CD1c-positive myeloid dendritic cell (primary cell): ENCODE measurements at regions not wholly inside any gene's neighbourhood (a gene's known extent, or its start where the extent isn't known, plus 50 kb on each side); places are given as distances from the start of the nearest gene placed in this dataset.
A peak's percentile ranks its signal among the peaks of the same experiment; 100 is the strongest.

Experiments used
- DNase-seq: peaks from one replicate; pipeline ENCODE4 v3.0.0-alpha.2; 2016; ENCODE audit errors: extremely low spot score

DNA sequence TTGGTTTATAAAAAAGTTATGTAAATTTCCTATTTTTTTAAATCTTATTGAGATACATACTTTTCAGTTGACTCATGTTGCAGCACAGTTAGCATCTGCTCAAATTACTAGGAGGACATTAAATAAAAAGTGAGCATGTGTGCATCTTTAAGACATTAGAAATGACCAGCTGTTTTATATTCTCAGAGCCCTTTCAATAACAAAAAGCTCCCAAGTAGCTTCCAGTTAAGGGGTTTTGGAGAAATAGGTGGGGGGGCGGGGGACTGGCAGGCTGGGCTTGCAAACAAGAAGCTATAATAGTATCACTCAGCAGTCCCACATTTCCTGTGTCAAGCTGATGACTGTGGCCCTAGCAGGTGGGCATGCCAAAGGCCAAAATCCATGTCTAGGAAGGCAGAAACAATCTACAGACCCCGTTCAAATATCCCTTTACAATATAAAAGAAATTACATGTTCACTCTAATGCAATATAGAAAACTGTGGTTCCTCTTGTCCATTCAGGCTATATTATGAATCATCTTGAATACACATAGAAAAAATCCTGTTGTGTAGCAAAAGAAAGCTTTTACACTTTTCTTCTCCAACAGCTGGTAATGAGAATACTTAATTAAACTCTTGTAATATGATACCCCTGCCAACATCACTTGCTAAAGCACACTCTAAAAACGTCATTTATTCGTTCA is 1713.2 kb upstream of the SLC10A2 start:
- no peak for DNase-seq

DNA sequence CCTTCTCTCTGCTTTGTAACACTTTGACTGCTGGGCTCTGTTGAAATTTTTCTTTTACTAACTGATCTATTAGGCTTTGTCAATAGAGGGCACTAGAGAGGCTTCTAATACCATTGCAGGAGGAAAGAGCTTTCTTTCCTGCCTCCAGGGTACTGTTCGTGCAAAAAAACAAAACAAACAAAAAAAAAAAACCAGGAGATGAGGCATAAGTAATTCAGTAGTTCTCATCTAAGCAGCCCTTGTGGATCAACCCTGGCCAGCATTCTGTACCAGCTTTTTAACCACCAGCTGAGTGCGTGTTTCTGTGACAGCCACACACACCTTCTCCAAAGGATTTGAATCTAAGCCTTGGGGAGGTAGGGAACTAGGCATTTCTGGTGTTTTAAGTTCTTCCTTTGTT is 1707.6 kb upstream of the SLC10A2 start:
- DNase-seq, result peak; percentile 25

DNA sequence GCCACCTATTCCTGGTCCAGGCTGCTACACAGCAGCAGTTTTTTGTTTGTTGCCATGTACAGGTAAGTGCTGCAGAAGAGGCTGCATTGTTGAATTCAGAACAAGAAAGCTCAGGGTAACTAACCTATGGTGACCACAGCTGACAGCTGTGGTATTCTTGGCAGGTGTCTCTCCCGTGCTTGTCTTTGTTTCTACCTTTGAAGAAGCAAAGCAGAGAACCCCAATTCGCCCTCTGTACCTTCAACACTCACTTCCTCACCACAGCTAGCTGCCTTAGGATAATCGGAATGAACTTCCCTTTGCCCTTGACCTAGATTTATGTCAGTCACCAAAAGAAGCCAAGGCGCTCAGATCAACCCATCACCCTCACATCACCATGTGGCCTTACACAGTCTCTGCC is 1703.3 kb upstream of the SLC10A2 start:
- no peak for DNase-seq

DNA sequence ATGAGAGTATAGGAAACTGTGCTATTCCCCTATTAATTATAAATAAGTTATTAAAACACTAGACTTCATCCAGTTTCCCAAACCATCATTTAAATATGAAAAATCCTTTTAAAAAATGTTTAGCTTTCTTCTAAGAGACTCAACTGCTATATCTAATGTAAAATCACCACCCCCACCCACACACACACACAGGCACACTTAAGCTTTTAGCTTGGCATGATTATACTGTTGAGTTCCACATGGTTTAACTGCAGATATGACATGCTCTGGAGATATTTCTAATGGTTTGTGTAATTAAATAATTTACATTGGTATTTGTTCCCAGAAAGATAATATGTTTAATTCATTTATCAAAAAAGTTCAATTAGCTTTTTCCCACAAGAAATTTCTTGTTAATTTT is 1700.1 kb upstream of the SLC10A2 start:
- DNase-seq, result no peak

DNA sequence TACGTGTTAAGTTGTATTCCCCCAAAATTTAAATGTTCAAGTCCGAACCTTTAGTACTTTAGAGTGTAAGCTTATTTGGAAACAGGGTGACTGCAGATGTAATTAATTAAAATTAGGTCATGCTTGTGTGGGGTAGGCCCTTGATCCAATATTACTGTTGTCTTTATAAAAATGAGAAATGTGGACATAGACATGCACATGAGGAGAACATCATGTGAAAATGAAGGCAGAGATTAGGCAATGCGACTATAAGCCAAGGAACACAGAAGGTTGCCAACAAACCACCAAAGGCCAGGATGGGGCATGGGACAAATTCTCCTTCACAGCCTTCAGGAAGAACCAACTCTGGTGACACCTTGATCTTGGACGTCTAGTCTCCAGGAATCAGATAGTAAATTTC is 1698.4 kb upstream of the SLC10A2 start:
- DNase-seq, result no peak

DNA sequence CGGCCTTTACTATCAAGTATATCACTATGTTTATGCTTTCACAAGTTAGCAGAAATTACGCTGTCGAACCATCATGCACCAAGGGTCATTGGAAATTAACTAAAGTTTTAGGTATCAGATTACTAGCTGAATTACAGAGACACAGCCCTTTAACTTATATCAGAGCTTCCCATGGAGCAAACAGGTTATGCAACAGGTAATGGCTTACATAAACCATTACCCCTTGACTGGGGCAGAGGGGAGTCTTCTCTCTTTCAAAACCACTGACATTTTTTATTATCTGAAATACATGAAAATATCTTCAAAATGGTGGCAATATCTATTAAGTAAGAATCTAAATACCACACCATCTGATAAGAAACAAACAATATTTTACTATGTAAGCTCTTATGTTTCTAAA is 1692.9 kb upstream of the SLC10A2 start:
- DNase-seq, result no peak

DNA sequence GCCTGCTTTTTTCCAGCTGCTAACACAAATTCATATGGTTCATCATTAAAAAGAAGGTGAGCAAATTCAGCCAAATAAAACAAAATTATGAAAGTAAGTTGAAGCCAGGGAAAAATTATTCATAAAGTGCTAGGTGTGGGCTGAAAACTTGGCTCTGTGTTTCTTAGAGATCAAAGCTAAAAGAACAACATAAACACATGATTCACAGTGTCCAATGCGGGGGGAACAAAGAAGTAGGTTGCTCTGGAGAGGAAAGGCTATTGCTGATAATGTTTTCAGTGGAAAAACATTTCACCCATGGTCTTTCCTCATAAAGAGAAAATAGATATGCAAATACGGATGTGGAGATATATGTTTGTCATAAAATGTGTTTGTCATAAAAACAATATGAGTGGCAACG is 1691.5 kb upstream of the SLC10A2 start:
- DNase-seq, result no peak

DNA sequence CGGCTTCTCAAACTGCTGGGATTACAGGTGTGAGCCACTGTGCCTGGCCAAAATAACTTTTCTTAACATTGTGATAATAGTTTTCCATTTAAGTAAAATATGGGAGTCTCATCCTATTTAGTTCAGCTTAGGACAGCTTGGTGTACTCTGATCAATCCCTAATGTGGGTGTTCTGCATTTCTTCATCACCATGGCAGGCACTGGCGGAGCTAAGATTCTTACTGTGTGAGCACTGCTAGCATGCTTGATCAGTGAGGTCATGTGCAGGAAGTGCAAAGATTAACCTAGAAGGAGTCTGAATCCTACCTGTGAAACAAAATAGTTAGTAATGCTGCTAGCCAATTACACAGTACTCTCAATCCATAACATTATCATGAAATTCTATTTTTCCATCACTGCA is 1684.2 kb upstream of the SLC10A2 start:
- no peak for DNase-seq

DNA sequence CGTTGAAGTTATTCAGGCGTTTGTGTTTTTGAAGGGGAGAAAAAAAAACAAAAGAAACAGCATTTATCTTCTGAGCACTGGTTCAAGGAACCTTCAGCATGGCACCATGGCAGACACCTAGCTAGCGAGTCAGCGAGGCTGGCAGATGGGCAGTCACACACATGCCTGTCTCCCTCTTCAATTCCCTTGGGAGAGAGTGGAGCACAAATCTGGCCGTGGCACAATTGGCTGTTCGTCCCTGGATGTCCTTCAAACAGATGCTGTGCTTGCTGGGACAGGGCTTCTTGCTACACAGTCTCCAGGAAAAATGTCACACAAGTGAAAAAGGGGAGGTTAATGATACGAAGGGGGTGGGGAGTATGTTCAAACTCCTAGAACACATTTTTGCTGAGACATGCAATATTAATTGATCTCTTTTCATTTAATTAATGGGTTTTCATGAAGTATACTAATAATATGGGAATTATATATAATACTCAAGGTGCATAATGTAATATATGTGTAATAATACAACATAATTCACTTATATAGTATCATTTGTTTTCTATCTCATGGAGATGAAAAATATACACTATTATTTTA is 1674.5 kb upstream of the SLC10A2 start:
- no peak for DNase-seq

DNA sequence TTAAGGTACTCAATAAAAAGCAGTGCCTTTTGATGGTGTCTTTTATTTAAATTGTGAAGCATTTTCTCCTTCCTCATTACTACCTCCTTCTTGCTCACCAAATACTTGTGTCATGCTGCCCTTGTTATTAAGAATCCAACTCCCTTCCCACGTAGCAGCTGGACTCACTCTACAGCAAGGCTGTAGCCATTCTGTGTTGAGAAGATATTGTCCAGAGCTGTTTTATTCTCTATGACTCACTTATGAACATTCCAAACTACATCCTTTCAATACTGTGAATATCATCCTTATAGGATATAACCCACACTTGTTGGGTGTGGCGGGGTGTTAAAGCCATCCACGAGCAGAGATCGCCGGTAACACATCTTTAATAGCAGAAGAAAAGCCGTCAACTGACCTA is 1671.5 kb upstream of the SLC10A2 start:
- no peak for DNase-seq

DNA sequence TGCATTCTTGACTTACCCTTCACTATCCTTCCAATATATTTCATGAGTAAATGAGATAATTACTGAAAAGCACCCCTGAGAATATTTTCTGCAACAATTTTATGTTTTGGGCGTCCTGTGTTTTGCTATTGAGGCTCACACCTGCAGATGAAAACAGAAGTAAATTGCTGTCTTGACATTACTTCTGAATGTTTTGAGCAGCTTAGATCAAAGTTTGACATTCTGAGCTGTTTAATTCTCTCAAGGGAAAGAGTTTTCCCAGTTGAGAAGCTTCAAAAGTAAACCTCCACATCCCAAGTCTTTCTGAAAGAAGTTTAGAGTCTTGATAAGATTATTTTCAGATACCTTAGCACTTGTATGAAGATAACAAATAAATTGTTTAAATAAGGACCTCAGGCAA is 1667.2 kb upstream of the SLC10A2 start:
- DNase-seq, result no peak

DNA sequence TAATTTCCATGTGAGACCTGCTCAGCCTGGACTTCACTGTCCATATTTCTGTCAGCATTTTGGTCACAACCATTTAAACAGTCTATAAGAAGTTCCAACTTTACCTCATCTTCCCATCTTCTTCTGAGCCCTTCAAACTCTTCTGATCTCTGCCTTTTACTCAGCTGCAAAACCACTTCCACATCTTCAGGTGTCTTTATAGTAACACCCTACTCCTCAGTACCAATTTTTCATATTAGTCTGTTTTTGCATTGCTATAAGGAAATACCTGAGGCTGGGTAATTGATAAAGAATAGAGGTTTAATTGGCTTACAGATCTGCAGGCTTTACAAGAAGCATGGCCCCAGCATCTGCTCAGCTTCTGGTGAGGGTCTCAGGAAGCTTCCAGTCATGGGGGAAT is 1648.9 kb upstream of the SLC10A2 start:
- DNase-seq, result no peak

DNA sequence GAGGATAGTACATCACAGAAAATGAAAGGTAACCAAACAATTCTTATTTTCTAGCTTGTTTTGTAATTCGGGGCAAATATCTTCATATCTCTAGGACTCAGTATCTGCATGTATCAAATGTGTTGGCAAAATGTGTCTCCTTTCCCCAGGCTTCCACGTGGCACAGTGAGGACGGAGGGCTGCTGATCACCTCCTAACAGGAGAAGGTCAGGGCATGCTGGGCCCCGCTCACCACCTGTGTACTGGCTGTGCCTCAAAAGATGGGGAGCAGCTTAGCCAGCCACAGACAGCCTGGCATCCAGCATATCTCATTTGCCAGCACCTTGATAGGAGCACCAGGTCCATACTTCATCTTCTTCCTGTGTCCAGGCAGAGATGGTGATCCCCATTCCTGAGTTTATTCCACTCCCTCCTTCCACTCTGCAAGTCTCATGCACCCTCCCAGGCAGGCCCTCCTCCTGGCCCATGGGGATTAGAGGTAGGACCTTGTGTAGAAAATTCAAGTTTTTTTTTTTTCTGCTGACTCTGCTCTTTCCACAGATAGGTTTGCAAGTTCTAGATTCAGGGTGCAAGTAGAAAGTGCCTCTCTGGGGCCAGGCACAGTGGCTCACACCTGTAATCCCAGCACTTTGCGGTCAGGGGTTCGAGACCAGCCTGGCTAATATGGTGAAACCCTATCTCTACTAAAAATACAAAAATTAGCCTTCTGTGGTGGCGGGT is 1639.0 kb upstream of the SLC10A2 start:
- no peak for DNase-seq

DNA sequence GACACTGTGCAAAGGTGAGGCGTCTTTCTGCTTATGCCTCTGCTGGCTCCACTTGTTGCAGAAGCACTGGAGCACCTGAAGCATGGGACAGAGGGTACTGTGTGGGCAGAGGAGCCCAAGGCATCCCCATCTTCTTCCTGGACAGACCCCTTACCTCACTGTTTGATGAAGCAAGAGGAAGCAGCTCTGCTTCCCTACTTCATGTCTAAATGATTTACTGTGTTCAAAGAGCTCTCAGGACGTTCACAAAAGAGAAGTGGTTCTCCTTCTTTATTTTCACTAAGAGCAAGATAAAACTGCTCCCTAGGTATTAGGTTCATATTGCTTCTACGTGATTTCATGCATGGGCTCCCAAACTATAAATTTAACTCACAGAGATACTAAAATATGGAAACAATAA is 1635.4 kb upstream of the SLC10A2 start:
- no peak for DNase-seq

DNA sequence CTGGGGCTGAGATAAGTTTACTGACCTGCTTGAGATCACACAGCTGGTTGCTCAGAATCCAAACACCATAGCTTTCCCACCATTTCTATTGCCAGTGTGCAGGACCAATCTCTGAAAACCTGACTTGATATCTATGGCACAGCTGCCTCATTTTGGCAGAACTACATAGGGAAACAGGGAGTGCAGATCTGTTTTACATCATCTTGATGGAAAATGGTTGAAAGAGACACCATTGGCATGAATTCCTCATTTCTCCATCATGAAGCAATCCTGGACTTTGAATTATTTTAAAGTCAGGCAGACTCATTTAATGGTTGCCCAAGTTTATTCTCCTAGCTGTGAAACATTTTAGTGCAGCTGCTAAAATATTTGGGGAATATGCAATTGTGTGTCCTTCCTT is 1628.2 kb upstream of the SLC10A2 start:
- DNase-seq, result no peak

DNA sequence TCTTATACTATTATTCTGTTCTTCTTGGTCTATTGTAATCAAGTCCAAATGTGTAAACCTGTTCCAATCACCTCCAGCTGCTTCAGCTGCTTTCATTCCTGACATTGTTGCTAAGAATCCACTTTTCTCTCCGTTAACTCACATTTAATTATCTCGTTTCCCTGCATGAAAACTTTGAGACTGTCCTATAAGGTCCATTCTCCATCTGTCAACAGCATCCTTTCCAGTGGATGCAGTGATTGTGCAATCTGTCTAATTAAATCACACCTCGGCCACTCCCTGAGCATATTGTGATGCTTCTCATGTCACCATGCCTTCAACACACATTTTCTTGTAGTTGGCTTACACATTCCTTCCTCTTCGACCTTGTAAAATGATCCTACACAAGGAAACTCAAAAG is 1626.9 kb upstream of the SLC10A2 start:
- no peak for DNase-seq

DNA sequence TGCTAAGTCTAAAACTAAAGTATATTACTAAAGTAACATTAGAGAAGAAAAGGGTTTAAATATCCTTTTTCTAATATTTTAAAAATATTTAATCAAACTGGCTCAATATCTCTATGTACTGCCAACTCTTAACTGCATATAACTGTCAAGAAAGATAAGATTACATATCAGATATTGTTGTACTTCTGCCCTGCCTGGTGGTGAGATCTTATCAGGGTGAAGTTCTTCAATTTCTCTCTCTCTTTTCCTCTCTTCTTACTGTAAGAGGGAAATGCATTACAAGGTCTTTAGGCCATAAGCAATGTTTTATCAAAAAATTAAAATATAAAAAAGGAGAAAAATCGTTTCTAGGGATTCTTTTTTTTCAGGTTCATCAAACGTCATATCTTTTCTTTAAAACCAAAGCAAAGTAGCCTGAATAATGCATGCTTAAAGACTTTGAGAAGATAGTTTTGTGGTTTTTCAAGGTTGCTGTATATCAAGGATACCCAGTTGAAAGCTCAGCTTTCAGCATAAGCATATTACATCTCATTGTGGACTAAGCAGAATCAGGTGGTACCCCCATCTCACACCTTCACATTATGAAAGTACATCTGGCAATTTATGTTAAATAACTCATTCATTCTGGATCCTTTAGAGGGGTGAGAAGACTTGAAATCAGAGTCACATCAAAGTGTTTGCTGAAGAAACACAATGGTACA is 1625.7 kb upstream of the SLC10A2 start:
- no peak for DNase-seq

DNA sequence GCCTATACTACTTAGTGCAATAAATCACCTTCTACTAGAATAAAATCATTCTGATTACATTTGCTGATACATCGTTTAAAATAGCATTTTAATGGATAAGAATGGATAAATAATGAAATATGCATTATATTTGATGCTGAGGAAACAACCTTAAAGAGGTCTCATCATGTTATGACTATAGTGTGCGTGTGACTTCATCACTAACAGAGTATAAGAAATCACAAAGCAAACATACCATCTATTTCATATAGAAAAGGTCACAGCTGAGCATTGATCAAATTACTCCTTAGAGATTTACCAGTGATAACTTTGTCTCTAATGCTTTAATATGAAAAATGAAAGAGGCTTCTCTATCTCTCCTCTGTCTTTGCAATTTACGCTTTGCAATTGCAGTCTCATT is 1620.3 kb upstream of the SLC10A2 start:
- no peak for DNase-seq

DNA sequence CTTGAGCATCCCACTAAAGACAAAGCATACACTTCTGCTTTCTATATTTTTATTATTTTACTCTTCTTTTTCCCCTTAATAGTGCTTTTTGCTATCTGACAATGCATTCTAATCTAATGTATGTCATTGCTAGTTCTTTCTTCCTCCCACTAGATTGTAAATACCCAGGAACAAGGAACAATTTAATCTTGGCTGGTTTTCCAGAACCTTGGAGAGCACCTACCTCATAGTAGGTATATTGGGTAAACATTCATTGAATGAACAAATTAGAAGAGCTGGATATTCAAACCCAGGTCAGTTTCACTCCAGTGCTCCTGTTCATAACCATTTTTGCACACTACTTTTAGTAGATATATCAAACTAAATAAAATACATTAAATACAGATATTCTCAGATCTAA is 1617.6 kb upstream of the SLC10A2 start:
- no peak for DNase-seq

DNA sequence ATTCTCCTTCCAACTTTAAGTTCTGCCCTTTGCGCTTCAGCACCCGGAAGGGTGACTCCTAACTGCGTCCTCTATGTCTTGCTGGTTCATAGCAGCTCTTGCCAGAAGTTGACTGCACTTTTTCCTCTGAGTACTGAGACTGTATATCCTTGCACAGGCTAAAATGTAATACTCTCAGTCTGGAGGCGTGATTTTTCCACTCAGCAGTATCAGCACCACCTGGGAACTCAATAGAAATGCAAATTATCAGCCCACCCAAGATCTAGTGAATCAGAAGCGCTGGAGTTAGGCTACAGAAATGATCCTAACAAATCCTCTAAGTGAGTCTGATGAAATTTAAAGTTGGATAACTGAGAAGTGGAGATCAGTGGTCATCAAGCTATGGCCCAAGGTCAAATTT is 1611.9 kb upstream of the SLC10A2 start:
- no peak for DNase-seq

DNA sequence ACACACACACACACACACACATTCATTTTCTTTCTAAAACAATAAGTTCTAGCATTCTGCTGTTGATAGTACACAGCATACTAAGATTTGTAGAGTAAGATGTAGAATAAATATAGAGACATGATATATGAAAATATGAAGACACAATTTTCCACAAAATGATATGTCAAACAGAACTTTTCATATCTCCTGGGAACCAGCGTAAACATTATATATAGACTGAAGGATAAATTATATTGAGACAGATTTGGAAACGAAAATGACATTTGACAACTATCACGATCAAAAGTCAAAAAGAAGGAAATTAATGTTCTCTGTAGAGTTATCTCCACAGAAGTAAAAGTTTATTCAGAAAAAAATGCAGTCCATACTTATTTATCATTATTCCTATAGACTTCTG is 1605.7 kb upstream of the SLC10A2 start:
- no peak for DNase-seq

DNA sequence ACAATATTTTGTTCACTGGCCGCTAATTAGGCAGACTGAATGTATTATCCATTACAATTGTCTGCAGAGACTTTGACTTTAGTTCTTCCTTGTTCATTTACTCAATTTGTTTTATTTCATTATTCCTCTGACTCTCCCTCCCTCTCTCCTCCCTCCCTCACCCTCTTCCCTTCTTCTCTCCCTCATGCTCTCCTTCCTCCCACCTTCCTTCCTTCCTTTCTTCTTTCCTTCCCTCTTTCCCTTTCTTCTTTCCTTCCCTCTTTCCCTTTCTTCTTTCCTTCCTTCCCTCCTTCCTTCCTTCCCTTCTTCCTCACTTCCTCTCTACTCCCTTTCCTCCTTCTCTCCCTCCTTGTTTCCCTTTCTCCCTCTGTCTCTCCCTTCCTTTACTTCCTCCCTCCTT is 1591.0 kb upstream of the SLC10A2 start:
- DNase-seq, result no peak

DNA sequence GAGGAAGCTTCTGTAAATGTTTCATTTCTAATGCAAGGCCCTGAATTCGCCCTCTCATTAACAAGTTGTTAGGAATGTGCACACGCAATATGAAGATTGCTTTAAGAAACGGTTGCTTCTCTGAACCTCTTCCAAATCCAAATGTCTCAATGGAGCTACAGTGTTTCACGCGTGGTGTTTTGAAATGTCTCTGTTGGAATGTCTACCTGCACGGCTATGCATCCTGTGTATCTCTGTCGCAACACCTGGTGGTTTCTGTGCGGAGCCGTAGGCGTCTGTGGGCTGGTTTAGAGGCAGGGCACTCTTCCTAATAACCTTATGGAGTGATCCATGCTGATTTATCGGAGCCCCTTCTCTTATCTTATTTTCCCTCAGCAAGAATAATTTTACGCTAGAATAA is 1584.2 kb upstream of the SLC10A2 start:
- DNase-seq, result no peak
